Loucy (cell line): ENCODE measurements at regions not wholly inside any gene's neighbourhood (a gene's known extent, or its start where the extent isn't known, plus 50 kb on each side); places are given as distances from the start of the nearest gene placed in this dataset.

Source experiments
- EZH2phosphoT487 ChIP-seq: fragments of 200-600 bp; IDR thresholded peaks from 2 replicates; pipeline ENCODE4 v1.6.1; 2018; ENCODE audit warnings: antibody characterized with exemption, mild to moderate bottlenecking, moderate library complexity, borderline replicate concordance
- TF ChIP-seq, protein P1 (sequence below): fragments of 200-600 bp; sonication (generic); conservative IDR thresholded peaks from 2 replicates; pipeline ENCODE4 v1.5.1; 2014; ENCODE audit warnings: mild to moderate bottlenecking, antibody characterized with exemption, low read length

DNA sequence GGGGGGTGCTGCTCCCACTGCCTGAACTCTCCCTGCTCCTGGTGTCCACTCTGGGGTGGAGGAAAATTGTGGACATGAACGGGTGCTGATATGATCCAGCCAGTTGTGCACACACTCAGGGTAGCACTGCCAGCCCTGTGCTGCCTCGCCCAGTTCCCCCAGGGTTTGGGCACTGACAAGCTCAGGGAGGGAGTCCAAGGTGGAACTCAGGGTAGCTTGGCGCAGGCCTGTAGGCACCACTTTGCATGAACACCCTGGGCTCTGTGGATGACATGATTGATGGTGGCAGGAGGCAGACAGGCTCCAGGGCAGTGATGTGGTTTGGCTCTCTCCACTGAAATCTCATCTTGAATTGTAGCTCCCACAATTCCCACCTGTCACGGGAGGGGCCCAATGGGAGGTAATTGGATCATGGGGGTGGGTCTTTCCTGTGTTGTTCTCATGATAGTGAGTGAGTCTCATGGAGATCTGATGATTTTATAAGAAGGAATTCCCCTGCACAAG is 572.0 kb upstream of the PABPC4L start:
- TF ChIP-seq, protein P1, sequence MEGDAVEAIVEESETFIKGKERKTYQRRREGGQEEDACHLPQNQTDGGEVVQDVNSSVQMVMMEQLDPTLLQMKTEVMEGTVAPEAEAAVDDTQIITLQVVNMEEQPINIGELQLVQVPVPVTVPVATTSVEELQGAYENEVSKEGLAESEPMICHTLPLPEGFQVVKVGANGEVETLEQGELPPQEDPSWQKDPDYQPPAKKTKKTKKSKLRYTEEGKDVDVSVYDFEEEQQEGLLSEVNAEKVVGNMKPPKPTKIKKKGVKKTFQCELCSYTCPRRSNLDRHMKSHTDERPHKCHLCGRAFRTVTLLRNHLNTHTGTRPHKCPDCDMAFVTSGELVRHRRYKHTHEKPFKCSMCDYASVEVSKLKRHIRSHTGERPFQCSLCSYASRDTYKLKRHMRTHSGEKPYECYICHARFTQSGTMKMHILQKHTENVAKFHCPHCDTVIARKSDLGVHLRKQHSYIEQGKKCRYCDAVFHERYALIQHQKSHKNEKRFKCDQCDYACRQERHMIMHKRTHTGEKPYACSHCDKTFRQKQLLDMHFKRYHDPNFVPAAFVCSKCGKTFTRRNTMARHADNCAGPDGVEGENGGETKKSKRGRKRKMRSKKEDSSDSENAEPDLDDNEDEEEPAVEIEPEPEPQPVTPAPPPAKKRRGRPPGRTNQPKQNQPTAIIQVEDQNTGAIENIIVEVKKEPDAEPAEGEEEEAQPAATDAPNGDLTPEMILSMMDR, result no peak
- TF ChIP-seq EZH2phosphoT487, result no peak
